Activated CD8-positive, alpha-beta T cell treated with anti-CD3 and anti-CD28 coated beads for 36 hours (primary cell): ENCODE measurements at regions not wholly inside any gene's neighbourhood (a gene's known extent, or its start where the extent isn't known, plus 50 kb on each side); places are given as distances from the start of the nearest gene placed in this dataset.

ENCODE experiments used
- ATAC-seq: fragments of 200-7000 bp; cut with Tn5 transposase; one replicate; pipeline ENCODE4 v1.10.0; 2021; ENCODE audit warnings: mild to moderate bottlenecking, moderate library complexity
- CTCF ChIA-PET: fragments of 350-600 bp; sonication (Branson Sonifier 250); formaldehyde crosslinking; loops from one replicate; lab custom pipeline; 2021; ENCODE audit warnings: antibody characterized with exemption; lab: Charles Lee
- POLR2A ChIA-PET: fragments of 350-600 bp; sonication (Branson Sonifier 250); formaldehyde crosslinking; loops from one replicate; lab custom pipeline; 2021; ENCODE audit warnings: antibody characterized with exemption; lab: Charles Lee
- DNase-seq: peaks from one replicate; pipeline ENCODE4 v3.0.0-alpha.2; 2020
- H3K27ac Mint-ChIP-seq: one replicate; pipeline ENCODE4 v1.8.0; 2021; ENCODE audit warnings: mild to moderate bottlenecking, mixed read lengths
- H3K27me3 Mint-ChIP-seq: one replicate; pipeline ENCODE4 v1.8.0; 2021; ENCODE audit warnings: mixed read lengths
- H3K36me3 Mint-ChIP-seq: one replicate; pipeline ENCODE4 v1.8.0; 2021; ENCODE audit warnings: low read depth, mixed read lengths
- H3K4me1 Mint-ChIP-seq: one replicate; pipeline ENCODE4 v1.8.0; 2021; ENCODE audit warnings: low read depth, mixed read lengths
- H3K4me3 Mint-ChIP-seq: one replicate; pipeline ENCODE4 v1.8.0; 2021; ENCODE audit warnings: mild to moderate bottlenecking, moderate library complexity, mixed read lengths
- H3K9me3 Mint-ChIP-seq: one replicate; pipeline ENCODE4 v1.8.0; 2021; ENCODE audit warnings: mixed read lengths
- CTCF ChIP-seq: fragments of 200-600 bp; IDR thresholded peaks from one replicate; pipeline ENCODE4 v1.8.0; 2022; ENCODE audit warnings: antibody characterized with exemption, mild to moderate bottlenecking
- intact Hi-C: fragments of 100-400 bp; cut with micrococcal nuclease; formaldehyde crosslinking; loops from one replicate; pipeline ENCODE4 v1.10.0; 2022

- DNase-seq (no peak), ATAC-seq (no peak)
- H3K27me3 Mint-ChIP-seq: no peaks in the 10 kb centered on the region
- ChIA-PET CTCF (no interaction called here), POLR2A (no interaction called here)
- no peak overlapping the region for H3K4me3 Mint-ChIP-seq
- TF ChIP-seq CTCF: no peak
- intact Hi-C loops: no loop called here
- H3K9me3 Mint-ChIP-seq: peaks cover 16% of the 10 kb centered on the region
- no peaks in the 10 kb centered on the region for H3K4me1 Mint-ChIP-seq
- H3K36me3 Mint-ChIP-seq: no peaks in the 10 kb centered on the region
- no peak overlapping the region for H3K27ac Mint-ChIP-seq
These were observed 532.8 kb downstream of the PLOD2 start for GRCh38 chr3:145628211-145628610.

DNA sequence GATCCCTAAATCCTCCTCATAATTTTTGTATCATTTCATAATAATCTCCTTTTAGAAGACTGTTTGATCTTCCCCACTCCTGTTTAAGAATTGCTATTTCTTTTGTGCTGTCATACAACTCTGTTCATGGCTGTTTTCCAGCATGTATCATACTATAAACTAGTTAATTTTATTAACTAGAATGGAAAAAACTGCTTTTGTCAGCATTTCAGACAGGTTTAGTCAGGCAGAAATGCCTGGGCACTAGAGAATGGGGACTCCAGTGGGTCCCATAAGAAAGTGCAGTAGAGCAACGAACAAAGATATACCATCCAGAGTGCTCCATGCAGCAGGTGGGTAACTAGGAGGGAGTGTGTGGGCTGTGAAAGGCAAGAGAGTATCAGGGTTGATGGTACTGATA lies 523.9 kb downstream of the PLOD2 start:
- no peak for ATAC-seq
- H3K9me3 Mint-ChIP-seq: peaks cover 8% of the 10 kb centered on the region
- CTCF ChIA-PET: no interaction called here

GRCh38 chr3:145639003-145639606 lies 521.9 kb downstream of the PLOD2 start:
- peaks cover 2% of the 10 kb centered on the region for H3K9me3 Mint-ChIP-seq
- CTCF ChIA-PET: no interaction called here

More for the DNA sequence above, 523.9 kb downstream of the PLOD2 start:
- intact Hi-C loops: no loop called here
- Mint-ChIP-seq H3K27me3 (no peaks in the 10 kb centered on the region), H3K4me1 (no peaks in the 10 kb centered on the region), H3K27ac (no peak overlapping the region), H3K36me3 (no peaks in the 10 kb centered on the region), H3K4me3 (no peak overlapping the region)
- TF ChIP-seq CTCF: no peak
- POLR2A ChIA-PET: no interaction called here
- DNase-seq: no peak

GRCh38 chr3:145639875-145640274 lies 521.1 kb downstream of the PLOD2 start:
- ATAC-seq (no peak), DNase-seq (no peak)
- Mint-ChIP-seq H3K27ac (no peak overlapping the region), H3K4me1 (no peaks in the 10 kb centered on the region), H3K27me3 (no peaks in the 10 kb centered on the region), H3K4me3 (no peak overlapping the region), H3K36me3 (no peaks in the 10 kb centered on the region), H3K9me3 (peaks cover 2% of the 10 kb centered on the region)
- no peak for TF ChIP-seq CTCF
- CTCF ChIA-PET: no interaction called here
- POLR2A ChIA-PET: no interaction called here
- intact Hi-C loops: no loop called here

More at GRCh38 chr3:145639003-145639606, 521.9 kb downstream of the PLOD2 start:
- Mint-ChIP-seq H3K4me3 (no peak overlapping the region), H3K27ac (no peak overlapping the region), H3K27me3 (no peaks in the 10 kb centered on the region), H3K4me1 (no peaks in the 10 kb centered on the region), H3K36me3 (no peaks in the 10 kb centered on the region)
- DNase-seq: no peak
- intact Hi-C loops: no loop called here
- POLR2A ChIA-PET: no interaction called here
- TF ChIP-seq CTCF: no peak
- no peak for ATAC-seq

DNA sequence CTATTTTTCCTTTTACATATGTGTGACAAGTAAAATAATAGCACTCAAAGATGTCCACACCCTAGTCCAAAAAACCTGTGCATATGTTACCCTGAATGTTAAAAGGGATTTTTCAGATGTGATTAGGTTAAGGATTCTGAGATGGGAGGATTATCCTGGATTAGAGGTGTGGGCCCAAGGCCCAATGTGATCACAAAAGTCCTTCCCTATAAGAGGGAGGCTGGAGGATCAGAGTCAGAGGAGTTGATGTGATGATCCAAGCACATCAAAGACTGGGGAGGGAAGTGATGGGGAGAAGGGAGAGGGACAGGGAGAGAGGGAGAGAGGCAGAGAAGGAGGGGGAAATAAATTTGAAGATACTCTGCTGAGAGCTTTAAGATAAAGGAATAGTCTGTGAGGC lies 512.6 kb downstream of the PLOD2 start:
- intact Hi-C loops: no loop called here
- Mint-ChIP-seq H3K36me3 (no peaks in the 10 kb centered on the region), H3K4me1 (no peaks in the 10 kb centered on the region), H3K27ac (no peak overlapping the region), H3K4me3 (no peak overlapping the region), H3K27me3 (no peaks in the 10 kb centered on the region), H3K9me3 (peaks cover 6% of the 10 kb centered on the region)
- no peak for ATAC-seq
- no peak for TF ChIP-seq CTCF
- no peak for DNase-seq
- CTCF ChIA-PET: no interaction called here
- POLR2A ChIA-PET: no interaction called here
